GM18909 (cell line): ENCODE measurements at regions not wholly inside any gene's neighbourhood (a gene's known extent, or its start where the extent isn't known, plus 50 kb on each side); places are given as distances from the start of the nearest gene placed in this dataset.

Source experiments
- ATAC-seq: cut with Tn5 transposase; IDR thresholded peaks from one replicate; pipeline ENCODE4 v1.9.1; 2021; ENCODE audit warnings: mild to moderate bottlenecking; ENCODE audit not compliant: unreplicated experiment, poor library complexity

- peak; percentile 39 for ATAC-seq
Measured at GRCh38 chr5:146254223-146254622, 50.8 kb downstream of the RBM27 start.

GRCh38 chr5:146273109-146273508, 65.5 kb upstream of the POU4F3 start:
- peak; percentile 84 for ATAC-seq

- no peak for ATAC-seq
Measured at GRCh38 chr5:146283344-146283761, 55.3 kb upstream of the POU4F3 start.

- ATAC-seq: no peak
Measured at GRCh38 chr5:146284016-146284415, 54.6 kb upstream of the POU4F3 start.
